Rectal smooth muscle tissue (tissue), 1 donor: ENCODE measurements at regions not wholly inside any gene's neighbourhood (a gene's known extent, or its start where the extent isn't known, plus 50 kb on each side); places are given as distances from the start of the nearest gene placed in this dataset.

Experiments used
- H3K27ac ChIP-seq: one replicate; pipeline ENCODE4 v1.7.0; 2013; ENCODE audit warnings: low read depth, low read length, inconsistent platforms
- H3K27me3 ChIP-seq: one replicate; pipeline ENCODE4 v1.7.0; 2013; ENCODE audit warnings: low read length; ENCODE audit not compliant: control insufficient read depth, insufficient read depth
- H3K36me3 ChIP-seq: one replicate; pipeline ENCODE4 v1.7.0; 2013; ENCODE audit warnings: low read length; ENCODE audit not compliant: control insufficient read depth, insufficient read depth
- H3K4me1 ChIP-seq: one replicate; pipeline ENCODE4 v1.7.0; 2013; ENCODE audit warnings: low read length; ENCODE audit not compliant: control insufficient read depth, insufficient read depth
- H3K4me3 ChIP-seq: one replicate; pipeline ENCODE4 v1.7.0; 2013; ENCODE audit warnings: low read length
- H3K9ac ChIP-seq: one replicate; pipeline ENCODE4 v1.7.0; 2013; ENCODE audit warnings: low read length

DNA sequence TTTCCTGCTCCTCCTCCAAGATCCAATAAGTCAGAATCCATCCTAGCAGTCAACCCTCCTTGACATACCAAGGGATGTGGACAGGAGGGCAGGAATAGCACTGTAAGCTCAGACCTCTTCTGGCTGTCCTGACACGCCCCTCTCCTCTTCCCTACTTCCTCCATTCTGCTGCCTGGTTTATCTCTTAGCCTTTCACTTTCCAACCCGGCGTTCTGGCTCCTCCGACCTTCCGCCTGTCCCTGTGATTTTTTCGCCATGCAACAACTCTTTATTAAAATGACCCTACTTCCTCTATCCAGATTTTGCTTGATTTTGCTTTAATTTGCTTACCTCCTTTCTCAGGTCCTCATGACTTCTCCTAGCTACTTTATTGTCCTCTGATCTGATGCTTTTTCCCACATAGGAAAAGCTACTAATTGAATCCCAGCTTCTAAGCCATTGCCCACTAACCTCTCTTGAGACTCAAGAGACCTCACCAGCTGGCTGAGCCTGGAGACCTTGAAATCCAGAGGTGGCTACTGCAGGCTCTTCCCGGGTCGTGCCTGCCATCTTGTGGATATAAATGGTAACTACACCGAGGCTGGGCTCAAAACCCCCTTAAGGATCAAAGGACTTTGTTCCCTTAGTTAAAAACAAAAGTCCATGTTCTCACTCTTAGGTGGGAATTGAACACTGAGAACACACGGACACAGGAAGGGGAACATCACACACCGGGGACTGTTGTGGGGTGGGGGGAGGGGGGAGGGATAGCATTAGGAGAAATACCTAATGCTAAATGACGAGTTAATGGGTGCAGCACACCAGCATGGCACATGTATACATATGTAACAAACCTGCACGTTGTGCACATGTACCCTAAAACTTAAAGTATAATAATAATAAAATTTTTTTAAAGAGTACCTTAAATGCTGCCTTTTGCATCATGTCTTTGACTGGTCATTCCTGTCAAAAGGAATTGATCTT is 139.4 kb downstream of the AKAIN1 start:
- Histone ChIP-seq H3K36me3 (no peaks in the 10 kb centered on the region), H3K27me3 (no peaks in the 10 kb centered on the region), H3K9ac (no peak overlapping the region), H3K4me3 (no peak overlapping the region), H3K27ac (no peak overlapping the region), H3K4me1 (no peaks in the 10 kb centered on the region)

GRCh38 chr18:5052491-5052890 is 144.6 kb downstream of the AKAIN1 start:
- H3K9ac ChIP-seq: no peak overlapping the region
- H3K36me3 ChIP-seq: no peaks in the 10 kb centered on the region
- no peak overlapping the region for H3K27ac ChIP-seq
- no peak overlapping the region for H3K4me3 ChIP-seq
- no peaks in the 10 kb centered on the region for H3K4me1 ChIP-seq
- no peaks in the 10 kb centered on the region for H3K27me3 ChIP-seq

DNA sequence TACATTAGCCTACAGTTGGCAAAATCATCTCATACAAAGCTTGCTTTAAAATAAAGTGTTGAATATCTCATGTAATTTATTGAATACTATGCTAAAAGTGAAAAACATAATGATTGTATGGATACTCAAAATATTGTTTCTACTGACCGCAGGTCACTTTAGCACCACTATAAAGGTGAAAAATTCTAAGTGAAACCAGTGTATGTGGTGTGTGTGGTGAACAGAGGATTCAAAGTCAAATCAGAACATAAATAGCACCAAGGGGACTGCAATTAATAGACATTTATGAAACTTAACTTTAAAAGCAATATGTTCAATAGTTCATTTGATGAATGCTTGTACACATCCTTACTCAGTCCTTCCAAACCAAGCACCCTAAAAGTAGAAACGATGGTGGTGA is 145.8 kb downstream of the AKAIN1 start:
- Histone ChIP-seq H3K9ac (no peak overlapping the region), H3K36me3 (no peaks in the 10 kb centered on the region)

DNA sequence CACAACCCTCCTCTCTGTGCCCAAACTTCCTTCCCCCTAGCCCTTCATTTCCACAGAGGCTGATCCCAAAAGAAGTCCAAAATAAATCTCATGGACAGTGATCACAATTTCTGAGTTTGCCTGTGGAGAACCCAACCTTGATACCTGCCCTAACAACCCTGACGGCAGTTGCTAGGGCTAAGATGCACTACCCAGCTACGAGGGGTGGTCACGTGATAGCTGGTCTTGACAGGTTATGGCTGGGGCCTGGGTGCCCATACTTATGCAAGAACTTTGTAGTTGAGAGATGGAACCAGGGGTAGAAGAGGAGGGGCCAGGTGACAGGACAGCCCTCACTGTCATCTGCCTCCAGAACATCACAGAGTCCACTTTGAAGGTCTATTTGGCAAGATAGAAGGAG is 147.9 kb downstream of the AKAIN1 start:
- Histone ChIP-seq H3K27ac (no peak overlapping the region), H3K27me3 (no peaks in the 10 kb centered on the region), H3K9ac (no peak overlapping the region), H3K4me3 (no peak overlapping the region), H3K36me3 (no peaks in the 10 kb centered on the region), H3K4me1 (no peaks in the 10 kb centered on the region)

More for the DNA sequence above, 145.8 kb downstream of the AKAIN1 start:
- Histone ChIP-seq H3K27me3 (no peaks in the 10 kb centered on the region), H3K4me1 (no peaks in the 10 kb centered on the region), H3K4me3 (no peak overlapping the region), H3K27ac (no peak overlapping the region)

GRCh38 chr18:5040476-5040875 is 156.6 kb downstream of the AKAIN1 start:
- no peak overlapping the region for H3K4me3 ChIP-seq
- no peaks in the 10 kb centered on the region for H3K4me1 ChIP-seq
- no peaks in the 10 kb centered on the region for H3K27me3 ChIP-seq
- H3K27ac ChIP-seq: no peak overlapping the region
- no peaks in the 10 kb centered on the region for H3K36me3 ChIP-seq
- H3K9ac ChIP-seq: no peak overlapping the region

- no peaks in the 10 kb centered on the region for H3K27me3 ChIP-seq
- no peak overlapping the region for H3K27ac ChIP-seq
- no peaks in the 10 kb centered on the region for H3K36me3 ChIP-seq
- H3K4me1 ChIP-seq: no peaks in the 10 kb centered on the region
- H3K4me3 ChIP-seq: no peak overlapping the region
- no peak overlapping the region for H3K9ac ChIP-seq
Observed at GRCh38 chr18:5036523-5036922, 160.5 kb downstream of the AKAIN1 start.

DNA sequence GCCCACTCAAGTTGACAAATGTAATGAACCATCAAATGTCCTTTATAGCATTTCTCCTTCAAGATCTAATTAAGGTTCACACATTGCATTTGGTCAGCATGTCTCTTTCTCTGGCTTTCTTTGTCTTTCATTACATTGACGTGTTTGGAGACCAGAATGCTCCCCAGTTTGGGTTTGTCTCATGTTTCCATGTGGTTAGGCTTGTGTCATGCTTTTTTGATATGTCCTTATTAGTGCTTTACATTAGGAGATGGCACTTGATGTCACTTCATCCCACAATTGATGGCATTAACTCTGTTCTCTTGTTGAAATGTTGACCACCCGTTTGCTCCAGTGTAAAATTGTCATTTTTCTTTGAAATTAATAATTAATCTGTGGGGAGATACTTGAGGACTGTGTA is 165.8 kb downstream of the AKAIN1 start:
- Histone ChIP-seq H3K9ac (no peak overlapping the region), H3K27me3 (no peaks in the 10 kb centered on the region), H3K27ac (no peak overlapping the region), H3K36me3 (no peaks in the 10 kb centered on the region), H3K4me3 (no peak overlapping the region), H3K4me1 (no peaks in the 10 kb centered on the region)

- no peak overlapping the region for H3K4me3 ChIP-seq
- no peaks in the 10 kb centered on the region for H3K36me3 ChIP-seq
- no peaks in the 10 kb centered on the region for H3K27me3 ChIP-seq
- H3K9ac ChIP-seq: no peak overlapping the region
- H3K4me1 ChIP-seq: no peaks in the 10 kb centered on the region
- no peak overlapping the region for H3K27ac ChIP-seq
Observed at GRCh38 chr18:5030636-5031035, 166.4 kb downstream of the AKAIN1 start.

GRCh38 chr18:5029592-5029991 is 167.5 kb downstream of the AKAIN1 start:
- H3K9ac ChIP-seq: no peak overlapping the region
- H3K27me3 ChIP-seq: no peaks in the 10 kb centered on the region
- no peaks in the 10 kb centered on the region for H3K4me1 ChIP-seq
- no peak overlapping the region for H3K4me3 ChIP-seq
- H3K27ac ChIP-seq: no peak overlapping the region
- no peaks in the 10 kb centered on the region for H3K36me3 ChIP-seq

GRCh38 chr18:5024741-5025140 is 172.3 kb downstream of the AKAIN1 start:
- no peaks in the 10 kb centered on the region for H3K27me3 ChIP-seq
- no peak overlapping the region for H3K4me3 ChIP-seq
- no peaks in the 10 kb centered on the region for H3K4me1 ChIP-seq
- H3K9ac ChIP-seq: no peak overlapping the region
- H3K36me3 ChIP-seq: no peaks in the 10 kb centered on the region
- no peak overlapping the region for H3K27ac ChIP-seq

GRCh38 chr18:5021558-5021957 is 175.5 kb downstream of the AKAIN1 start:
- H3K27ac ChIP-seq: no peak overlapping the region
- no peak overlapping the region for H3K4me3 ChIP-seq
- no peak overlapping the region for H3K9ac ChIP-seq
- no peaks in the 10 kb centered on the region for H3K36me3 ChIP-seq
- no peaks in the 10 kb centered on the region for H3K27me3 ChIP-seq
- no peaks in the 10 kb centered on the region for H3K4me1 ChIP-seq

DNA sequence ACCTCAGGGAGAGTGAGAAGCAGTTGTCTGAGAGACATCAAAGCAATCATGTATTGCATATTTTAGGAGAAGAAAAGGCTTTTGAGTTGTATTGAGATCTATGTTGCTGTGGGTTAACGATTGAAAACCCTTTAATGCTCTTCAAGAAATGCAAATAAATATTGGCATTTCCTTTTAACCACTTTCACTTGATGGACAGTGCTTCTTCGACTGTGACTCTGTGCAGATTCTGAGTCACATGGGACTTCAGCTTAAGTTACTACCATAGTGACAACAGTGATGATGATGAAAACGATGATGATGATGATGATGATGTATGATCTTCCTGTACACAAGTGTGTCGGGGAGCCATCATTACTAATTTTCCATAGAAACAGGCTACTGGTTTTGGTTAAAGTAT is 181.8 kb downstream of the AKAIN1 start:
- Histone ChIP-seq H3K36me3 (no peaks in the 10 kb centered on the region), H3K27ac (no peak overlapping the region), H3K4me1 (no peaks in the 10 kb centered on the region), H3K27me3 (no peaks in the 10 kb centered on the region), H3K4me3 (no peak overlapping the region), H3K9ac (no peak overlapping the region)
